Esophagus squamous epithelium (tissue), 5 donors: ENCODE measurements at regions not wholly inside any gene's neighbourhood (a gene's known extent, or its start where the extent isn't known, plus 50 kb on each side); places are given as distances from the start of the nearest gene placed in this dataset.

Source experiments
- DNase-seq: peaks from one replicate; lab custom pipeline; 2025; lab: John Stamatoyannopoulos, UW
- H3K27ac ChIP-seq, 4 donors: fragments of 200-600 bp; sonication (generic); one replicate each; pipeline ENCODE4 v1.5.1; 2016 to 2019; ENCODE audit warnings: mild to moderate bottlenecking in 1 of 4
- H3K27me3 ChIP-seq, 4 donors: fragments of 200-600 bp; sonication (generic); 1 replicate in 3 of 4; 2 replicates in 1 of 4; pipeline versions ENCODE4 v1.5.1 to v1.6.0; 2017 to 2021; ENCODE audit warnings: antibody characterized with exemption in 1 of 4
- H3K36me3 ChIP-seq, 3 donors: fragments of 200-600 bp; sonication (generic); one replicate each; pipeline ENCODE4 v1.5.1; 2016 to 2019
- H3K4me1 ChIP-seq, 3 donors: fragments of 200-600 bp; sonication (generic); one replicate each; pipeline ENCODE4 v1.5.1; 2017 to 2019
- H3K4me3 ChIP-seq, 4 donors: fragments of 200-600 bp; sonication (generic); 1 replicate in 3 of 4; 2 replicates in 1 of 4; pipeline ENCODE4 v1.5.1; 2016 to 2019; ENCODE audit warnings: mild to moderate bottlenecking in 2 of 4, moderate library complexity in 1 of 4
- H3K9me3 ChIP-seq, 3 donors: fragments of 200-600 bp; sonication (generic); one replicate each; pipeline ENCODE4 v1.5.1; 2016 to 2019
- POLR2A ChIP-seq, 4 donors: fragments of 450-650 bp; IDR thresholded peaks; one replicate each; pipeline ENCODE4 v1.6.1; 2017; ENCODE audit warnings: antibody characterized with exemption in 4 of 4, mild to moderate bottlenecking in 4 of 4, moderate library complexity in 3 of 4
- WGBS, 2 donors: methylation state at CpG; one replicate each; pipeline ENCODE4 v1.1.5; 2018; 5-methylcytosine and 5-hydroxymethylcytosine counted together
- intact Hi-C: fragments of 100-400 bp; cut with DNase I; formaldehyde crosslinking; loops from one replicate; pipeline ENCODE4 v1.15.0; 2022
- TF ChIP-seq, protein P1 (sequence below), 6 experiments: fragments of 450-650 bp in 4 of 6; fragments of 200-600 bp in 2 of 6; sonication (generic) in 2 of 6; IDR thresholded peaks; one replicate each; pipeline ENCODE4 v1.5.1; 2016 to 2019; ENCODE audit warnings: antibody characterized with exemption in 6 of 6, mild to moderate bottlenecking in 4 of 6, moderate library complexity in 4 of 6
- donor health status: DM: yes; HTN: yes; CAD: no.

- no peak overlapping the region for H3K27ac ChIP-seq
- DNase-seq: no peak
- TF ChIP-seq, protein P1, sequence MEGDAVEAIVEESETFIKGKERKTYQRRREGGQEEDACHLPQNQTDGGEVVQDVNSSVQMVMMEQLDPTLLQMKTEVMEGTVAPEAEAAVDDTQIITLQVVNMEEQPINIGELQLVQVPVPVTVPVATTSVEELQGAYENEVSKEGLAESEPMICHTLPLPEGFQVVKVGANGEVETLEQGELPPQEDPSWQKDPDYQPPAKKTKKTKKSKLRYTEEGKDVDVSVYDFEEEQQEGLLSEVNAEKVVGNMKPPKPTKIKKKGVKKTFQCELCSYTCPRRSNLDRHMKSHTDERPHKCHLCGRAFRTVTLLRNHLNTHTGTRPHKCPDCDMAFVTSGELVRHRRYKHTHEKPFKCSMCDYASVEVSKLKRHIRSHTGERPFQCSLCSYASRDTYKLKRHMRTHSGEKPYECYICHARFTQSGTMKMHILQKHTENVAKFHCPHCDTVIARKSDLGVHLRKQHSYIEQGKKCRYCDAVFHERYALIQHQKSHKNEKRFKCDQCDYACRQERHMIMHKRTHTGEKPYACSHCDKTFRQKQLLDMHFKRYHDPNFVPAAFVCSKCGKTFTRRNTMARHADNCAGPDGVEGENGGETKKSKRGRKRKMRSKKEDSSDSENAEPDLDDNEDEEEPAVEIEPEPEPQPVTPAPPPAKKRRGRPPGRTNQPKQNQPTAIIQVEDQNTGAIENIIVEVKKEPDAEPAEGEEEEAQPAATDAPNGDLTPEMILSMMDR (IDR thresholded peaks at IDR 0.05): no peak
- no peak for TF ChIP-seq POLR2A (IDR thresholded peaks at IDR 0.05)
These were observed 1791.2 kb upstream of the CDH6 start for GRCh38 chr5:29402270-29402669.

GRCh38 chr5:29389993-29390392 is 1803.5 kb upstream of the CDH6 start:
- peaks cover 0 to 24% (median 0%) of the 10 kb centered on the region in 3 donors for H3K9me3 ChIP-seq
- intact Hi-C loops: no loop called here
- WGBS, 2 donors: 80 to 83% methylated on average over 7 of the region's 7 CpGs
- no peak for DNase-seq
- no peaks in the 10 kb centered on the region for H3K36me3 ChIP-seq
- no peaks in the 10 kb centered on the region for H3K4me1 ChIP-seq
- TF ChIP-seq, protein P1 (IDR thresholded peaks at IDR 0.05): no peak
- no peak for TF ChIP-seq POLR2A (IDR thresholded peaks at IDR 0.05)
- H3K4me3 ChIP-seq: no peak overlapping the region
- no peak overlapping the region for H3K27ac ChIP-seq
- H3K27me3 ChIP-seq: no peaks in the 10 kb centered on the region

More at GRCh38 chr5:29402270-29402669, 1791.2 kb upstream of the CDH6 start:
- no peaks in the 10 kb centered on the region for H3K4me1 ChIP-seq
- no peak overlapping the region for H3K4me3 ChIP-seq
- H3K9me3 ChIP-seq: peaks cover 0 to 7% (median 0%) of the 10 kb centered on the region in 3 donors
- H3K36me3 ChIP-seq: no peaks in the 10 kb centered on the region
- H3K27me3 ChIP-seq: no peaks in the 10 kb centered on the region
- intact Hi-C loops: no loop called here

DNA sequence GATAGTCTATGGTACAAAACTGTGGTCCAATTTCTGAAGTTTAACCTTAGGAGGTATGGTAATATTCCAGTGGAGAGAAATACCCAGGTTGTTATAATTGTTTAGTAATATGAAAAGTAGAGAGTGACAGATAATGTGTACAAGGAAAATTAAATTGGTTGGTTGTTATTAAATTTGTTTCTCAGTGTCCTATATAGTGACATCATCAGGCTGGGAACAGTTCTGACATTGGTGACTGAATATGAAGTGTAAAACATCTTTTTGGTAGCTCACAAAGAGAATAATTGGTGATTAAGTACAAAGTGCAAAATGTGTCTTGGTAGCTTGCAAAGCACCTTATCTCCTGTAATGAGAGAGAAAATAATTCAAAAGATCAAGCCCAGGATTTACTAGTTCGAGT is 1806.1 kb upstream of the CDH6 start:
- H3K27ac ChIP-seq: no peak overlapping the region
- intact Hi-C loops: no loop called here
- no peaks in the 10 kb centered on the region for H3K36me3 ChIP-seq
- no peaks in the 10 kb centered on the region for H3K4me1 ChIP-seq
- H3K27me3 ChIP-seq: no peaks in the 10 kb centered on the region
- H3K9me3 ChIP-seq: peaks cover 0 to 15% (median 6%) of the 10 kb centered on the region in 3 donors
- TF ChIP-seq, protein P1 (IDR thresholded peaks at IDR 0.05): no peak
- no peak for TF ChIP-seq POLR2A (IDR thresholded peaks at IDR 0.05)
- H3K4me3 ChIP-seq: no peak overlapping the region
- 17 to 33% methylated on average over 1 of the region's 1 CpG for WGBS, 2 donors
- no peak for DNase-seq

- Histone ChIP-seq H3K36me3 (no peaks in the 10 kb centered on the region), H3K4me1 (no peaks in the 10 kb centered on the region), H3K27ac (no peak overlapping the region), H3K4me3 (no peak overlapping the region), H3K9me3 (peaks cover 0 to 6% (median 0%) of the 10 kb centered on the region in 3 donors), H3K27me3 (no peaks in the 10 kb centered on the region)
- intact Hi-C loops: no loop called here
- no peak for DNase-seq
- WGBS, 2 donors: 77 to 83% methylated on average over 4 of the region's 4 CpGs
- TF ChIP-seq, protein P1 (IDR thresholded peaks at IDR 0.05): no peak
- TF ChIP-seq POLR2A (IDR thresholded peaks at IDR 0.05): no peak
These were observed 1810.7 kb upstream of the CDH6 start for GRCh38 chr5:29382780-29383179.

- no peak overlapping the region for H3K27ac ChIP-seq
- intact Hi-C loops: no loop called here
- no peak for TF ChIP-seq POLR2A (IDR thresholded peaks at IDR 0.05)
- TF ChIP-seq, protein P1 (IDR thresholded peaks at IDR 0.05): no peak
- no peaks in the 10 kb centered on the region for H3K27me3 ChIP-seq
- no peak overlapping the region for H3K4me3 ChIP-seq
- H3K36me3 ChIP-seq: no peaks in the 10 kb centered on the region
- peaks cover 0 to 6% (median 0%) of the 10 kb centered on the region in 3 donors for H3K9me3 ChIP-seq
- no peaks in the 10 kb centered on the region for H3K4me1 ChIP-seq
- 0% methylated on average over 1 of the region's 1 CpG for WGBS, 2 donors
- DNase-seq: no peak
These were observed 1813.5 kb upstream of the CDH6 start for GRCh38 chr5:29380029-29380428.
